SK-N-SH treated with all-trans-retinoic acid at 6 μM for 48 hours (cell line): ENCODE measurements at regions not wholly inside any gene's neighbourhood (a gene's known extent, or its start where the extent isn't known, plus 50 kb on each side); places are given as distances from the start of the nearest gene placed in this dataset.

Source experiments
- ATAC-seq: fragments of 200-7000 bp; cut with Tn5 transposase; 3 replicates; pipeline ENCODE4 v1.9.1; 2020; ENCODE audit warnings: mild to moderate bottlenecking, moderate library complexity
- ARNTL ChIP-seq: fragments of 450-650 bp; formaldehyde crosslinking; IDR thresholded peaks from 2 replicates; pipeline ENCODE4 v1.5.0; 2020; ENCODE audit warnings: low read depth, mild to moderate bottlenecking, moderate library complexity, borderline replicate concordance
- CREB5 ChIP-seq: fragments of 250-450 bp; sonication (Bioruptor Pico); IDR thresholded peaks from 2 replicates; pipeline ENCODE4 v1.5.1; 2020; ENCODE audit warnings: low read depth, mild to moderate bottlenecking, moderate library complexity
- ESRRG ChIP-seq: fragments of 250-450 bp; sonication (Bioruptor Pico); IDR thresholded peaks from 2 replicates; pipeline ENCODE4 v1.6.1; 2021; ENCODE audit warnings: mild to moderate bottlenecking
- GLIS3 ChIP-seq: fragments of 250-450 bp; sonication (Bioruptor Pico); IDR thresholded peaks from 2 replicates; pipeline ENCODE4 v1.5.0; 2020; ENCODE audit warnings: mild to moderate bottlenecking, moderate library complexity
- OSR1 ChIP-seq: fragments of 250-450 bp; sonication (Bioruptor Pico); IDR thresholded peaks from 2 replicates; pipeline ENCODE4 v1.8.0; 2022; ENCODE audit warnings: moderate library complexity, mild to moderate bottlenecking, inconsistent platforms
- PPARA ChIP-seq: fragments of 250-450 bp; sonication (Bioruptor Pico); IDR thresholded peaks from 2 replicates; pipeline ENCODE4 v1.5.0; 2020; ENCODE audit warnings: mild to moderate bottlenecking, borderline replicate concordance
- SNAI2 ChIP-seq: fragments of 250-450 bp; sonication (Bioruptor Pico); IDR thresholded peaks from 2 replicates; pipeline ENCODE4 v1.5.0; 2020; ENCODE audit warnings: mild to moderate bottlenecking, moderate library complexity
- TCF4 ChIP-seq: fragments of 250-450 bp; sonication (Bioruptor Pico); IDR thresholded peaks from 2 replicates; pipeline ENCODE4 v1.8.0; 2021; ENCODE audit warnings: mild to moderate bottlenecking, moderate library complexity, borderline replicate concordance
- TOX ChIP-seq: fragments of 250-450 bp; sonication (Bioruptor Pico); IDR thresholded peaks from 2 replicates; pipeline ENCODE4 v1.8.0; 2021; ENCODE audit warnings: mild to moderate bottlenecking, moderate library complexity, borderline replicate concordance
- ZC3H10 ChIP-seq: fragments of 250-450 bp; sonication (Bioruptor Pico); IDR thresholded peaks from 2 replicates; pipeline ENCODE4 v1.5.1; 2021; ENCODE audit warnings: mild to moderate bottlenecking, moderate library complexity
- ZFP3 ChIP-seq: fragments of 250-450 bp; sonication (Bioruptor Pico); IDR thresholded peaks from 2 replicates; pipeline ENCODE4 v1.5.0; 2020; ENCODE audit warnings: mild to moderate bottlenecking, moderate library complexity
- ZFP30 ChIP-seq: fragments of 450-650 bp; formaldehyde crosslinking; IDR thresholded peaks from 2 replicates; pipeline ENCODE4 v1.5.0; 2022; ENCODE audit warnings: mild to moderate bottlenecking, moderate library complexity
- ZNF565 ChIP-seq: fragments of 450-650 bp; formaldehyde crosslinking; conservative IDR thresholded peaks from 2 replicates; pipeline ENCODE4 v1.5.0; 2020; ENCODE audit warnings: low read depth, mild to moderate bottlenecking, moderate library complexity
- ZNF70 ChIP-seq: fragments of 450-650 bp; formaldehyde crosslinking; IDR thresholded peaks from 2 replicates; pipeline ENCODE4 v1.5.0; 2020; ENCODE audit warnings: mild to moderate bottlenecking, moderate library complexity
- ZNF8 ChIP-seq: fragments of 450-650 bp; formaldehyde crosslinking; IDR thresholded peaks from 2 replicates; pipeline ENCODE4 v1.5.0; 2020; ENCODE audit warnings: mild to moderate bottlenecking, moderate library complexity
- TF ChIP-seq, protein P1 (sequence below): fragments of 250-450 bp; sonication (Bioruptor Pico); IDR thresholded peaks from 2 replicates; pipeline ENCODE4 v1.8.0; 2020; ENCODE audit warnings: mild to moderate bottlenecking, moderate library complexity, borderline replicate concordance
- TF ChIP-seq, protein P2 (sequence below): fragments of 250-450 bp; sonication (Bioruptor Pico); IDR thresholded peaks from 2 replicates; pipeline ENCODE4 v1.8.0; 2021; ENCODE audit warnings: low read depth, mild to moderate bottlenecking, moderate library complexity, borderline replicate concordance
- TF ChIP-seq, protein P3 (sequence below): fragments of 250-450 bp; sonication (Bioruptor Pico); IDR thresholded peaks from 2 replicates; pipeline ENCODE4 v1.5.0; 2020; ENCODE audit warnings: mild to moderate bottlenecking, moderate library complexity

GRCh38 chr1:175894581-175894980 is 151.2 kb upstream of the TNR start:
- TF ChIP-seq, protein P1, sequence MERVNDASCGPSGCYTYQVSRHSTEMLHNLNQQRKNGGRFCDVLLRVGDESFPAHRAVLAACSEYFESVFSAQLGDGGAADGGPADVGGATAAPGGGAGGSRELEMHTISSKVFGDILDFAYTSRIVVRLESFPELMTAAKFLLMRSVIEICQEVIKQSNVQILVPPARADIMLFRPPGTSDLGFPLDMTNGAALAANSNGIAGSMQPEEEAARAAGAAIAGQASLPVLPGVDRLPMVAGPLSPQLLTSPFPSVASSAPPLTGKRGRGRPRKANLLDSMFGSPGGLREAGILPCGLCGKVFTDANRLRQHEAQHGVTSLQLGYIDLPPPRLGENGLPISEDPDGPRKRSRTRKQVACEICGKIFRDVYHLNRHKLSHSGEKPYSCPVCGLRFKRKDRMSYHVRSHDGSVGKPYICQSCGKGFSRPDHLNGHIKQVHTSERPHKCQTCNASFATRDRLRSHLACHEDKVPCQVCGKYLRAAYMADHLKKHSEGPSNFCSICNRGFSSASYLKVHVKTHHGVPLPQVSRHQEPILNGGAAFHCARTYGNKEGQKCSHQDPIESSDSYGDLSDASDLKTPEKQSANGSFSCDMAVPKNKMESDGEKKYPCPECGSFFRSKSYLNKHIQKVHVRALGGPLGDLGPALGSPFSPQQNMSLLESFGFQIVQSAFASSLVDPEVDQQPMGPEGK, result no peak
- TF ChIP-seq, protein P2, sequence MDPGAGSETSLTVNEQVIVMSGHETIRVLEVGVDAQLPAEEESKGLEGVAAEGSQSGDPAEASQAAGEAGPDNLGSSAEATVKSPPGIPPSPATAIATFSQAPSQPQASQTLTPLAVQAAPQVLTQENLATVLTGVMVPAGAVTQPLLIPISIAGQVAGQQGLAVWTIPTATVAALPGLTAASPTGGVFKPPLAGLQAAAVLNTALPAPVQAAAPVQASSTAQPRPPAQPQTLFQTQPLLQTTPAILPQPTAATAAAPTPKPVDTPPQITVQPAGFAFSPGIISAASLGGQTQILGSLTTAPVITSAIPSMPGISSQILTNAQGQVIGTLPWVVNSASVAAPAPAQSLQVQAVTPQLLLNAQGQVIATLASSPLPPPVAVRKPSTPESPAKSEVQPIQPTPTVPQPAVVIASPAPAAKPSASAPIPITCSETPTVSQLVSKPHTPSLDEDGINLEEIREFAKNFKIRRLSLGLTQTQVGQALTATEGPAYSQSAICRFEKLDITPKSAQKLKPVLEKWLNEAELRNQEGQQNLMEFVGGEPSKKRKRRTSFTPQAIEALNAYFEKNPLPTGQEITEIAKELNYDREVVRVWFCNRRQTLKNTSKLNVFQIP (CRISPR knock-in tag), result no peak
- no peak for TF ChIP-seq ZFP3
- no peak for TF ChIP-seq SNAI2
- ATAC-seq, result no peak

DNA sequence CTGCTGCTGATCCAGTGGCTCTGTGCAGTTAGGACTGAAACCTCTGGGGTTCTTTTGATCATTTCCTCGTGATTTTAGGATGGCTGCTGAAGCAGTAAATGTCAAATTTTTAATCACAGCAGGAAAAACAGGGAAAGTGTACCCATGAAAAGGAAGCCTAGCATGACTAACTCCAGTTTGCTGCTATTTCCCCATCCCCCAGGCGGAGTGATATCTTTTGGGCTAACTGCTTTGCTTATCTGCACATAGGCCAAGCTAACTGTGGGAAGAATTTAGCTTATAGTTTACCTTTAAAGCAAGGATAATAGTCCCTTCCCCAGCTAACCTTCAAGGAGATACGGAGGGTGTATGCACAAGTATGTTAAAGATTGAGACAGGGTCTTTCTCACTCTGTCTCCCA is 149.8 kb upstream of the TNR start:
- no peak for ATAC-seq
- no peak for TF ChIP-seq TOX

DNA sequence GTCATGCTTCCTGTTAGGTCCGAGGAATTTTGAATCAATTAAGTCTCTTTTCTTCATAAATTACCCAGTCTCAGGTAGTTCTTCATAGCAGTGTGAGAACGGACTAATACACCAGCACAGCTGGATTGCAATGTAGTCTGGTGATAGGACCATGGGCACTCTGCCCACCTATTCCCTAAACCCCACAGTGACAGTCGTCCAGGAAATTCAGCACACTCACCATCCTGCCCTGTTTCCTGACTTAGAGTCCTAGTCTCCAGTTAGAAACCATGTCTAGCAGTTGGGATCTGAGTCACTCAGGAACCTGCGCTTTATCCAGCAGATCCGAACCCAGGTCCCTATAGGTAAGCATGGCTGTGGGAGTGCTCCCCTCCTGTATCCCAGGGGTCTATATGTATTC is 149.3 kb upstream of the TNR start:
- TF ChIP-seq ZNF8 (CRISPR knock-in tag), result no peak
- no peak for TF ChIP-seq ZFP3
- no peak for TF ChIP-seq CREB5
- TF ChIP-seq, protein P3, sequence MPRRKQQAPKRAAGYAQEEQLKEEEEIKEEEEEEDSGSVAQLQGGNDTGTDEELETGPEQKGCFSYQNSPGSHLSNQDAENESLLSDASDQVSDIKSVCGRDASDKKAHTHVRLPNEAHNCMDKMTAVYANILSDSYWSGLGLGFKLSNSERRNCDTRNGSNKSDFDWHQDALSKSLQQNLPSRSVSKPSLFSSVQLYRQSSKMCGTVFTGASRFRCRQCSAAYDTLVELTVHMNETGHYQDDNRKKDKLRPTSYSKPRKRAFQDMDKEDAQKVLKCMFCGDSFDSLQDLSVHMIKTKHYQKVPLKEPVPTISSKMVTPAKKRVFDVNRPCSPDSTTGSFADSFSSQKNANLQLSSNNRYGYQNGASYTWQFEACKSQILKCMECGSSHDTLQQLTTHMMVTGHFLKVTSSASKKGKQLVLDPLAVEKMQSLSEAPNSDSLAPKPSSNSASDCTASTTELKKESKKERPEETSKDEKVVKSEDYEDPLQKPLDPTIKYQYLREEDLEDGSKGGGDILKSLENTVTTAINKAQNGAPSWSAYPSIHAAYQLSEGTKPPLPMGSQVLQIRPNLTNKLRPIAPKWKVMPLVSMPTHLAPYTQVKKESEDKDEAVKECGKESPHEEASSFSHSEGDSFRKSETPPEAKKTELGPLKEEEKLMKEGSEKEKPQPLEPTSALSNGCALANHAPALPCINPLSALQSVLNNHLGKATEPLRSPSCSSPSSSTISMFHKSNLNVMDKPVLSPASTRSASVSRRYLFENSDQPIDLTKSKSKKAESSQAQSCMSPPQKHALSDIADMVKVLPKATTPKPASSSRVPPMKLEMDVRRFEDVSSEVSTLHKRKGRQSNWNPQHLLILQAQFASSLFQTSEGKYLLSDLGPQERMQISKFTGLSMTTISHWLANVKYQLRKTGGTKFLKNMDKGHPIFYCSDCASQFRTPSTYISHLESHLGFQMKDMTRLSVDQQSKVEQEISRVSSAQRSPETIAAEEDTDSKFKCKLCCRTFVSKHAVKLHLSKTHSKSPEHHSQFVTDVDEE (CRISPR knock-in tag), result no peak
- no peak for TF ChIP-seq TOX
- no peak for TF ChIP-seq ZNF70 (CRISPR knock-in tag)
- TF ChIP-seq TCF4 (CRISPR knock-in tag), result no peak
- TF ChIP-seq ARNTL (CRISPR knock-in tag), result no peak
- TF ChIP-seq, protein P2 (CRISPR knock-in tag), result no peak
- no peak for TF ChIP-seq PPARA (CRISPR knock-in tag)
- TF ChIP-seq SNAI2, result no peak
- TF ChIP-seq ZNF565, result no peak
- TF ChIP-seq ZC3H10 (CRISPR knock-in tag), result no peak
- no peak for TF ChIP-seq ZFP30 (CRISPR knock-in tag)

GRCh38 chr1:175891783-175892309 is 148.5 kb upstream of the TNR start:
- TF ChIP-seq ZNF8 (CRISPR knock-in tag), result no peak
- no peak for TF ChIP-seq ESRRG (CRISPR knock-in tag)
- no peak for TF ChIP-seq ZC3H10 (CRISPR knock-in tag)
- TF ChIP-seq GLIS3 (CRISPR knock-in tag), result no peak
- TF ChIP-seq ARNTL (CRISPR knock-in tag), result no peak
- TF ChIP-seq PPARA (CRISPR knock-in tag), result no peak
- TF ChIP-seq, protein P1, result no peak
- TF ChIP-seq CREB5, result no peak
- no peak for TF ChIP-seq OSR1 (CRISPR knock-in tag)
- no peak for TF ChIP-seq ZFP30 (CRISPR knock-in tag)
- no peak for TF ChIP-seq ZNF565
- ATAC-seq, result no peak

More for the DNA sequence above, 149.3 kb upstream of the TNR start:
- ATAC-seq, result no peak
